H54 (cell line): ENCODE measurements at regions not wholly inside any gene's neighbourhood (a gene's known extent, or its start where the extent isn't known, plus 50 kb on each side); places are given as distances from the start of the nearest gene placed in this dataset.
A peak's percentile ranks its signal among the peaks of the same experiment; 100 is the strongest.
"Not testable (repeated sequence)": the region's sequence is repeated elsewhere in the genome, so short reads cannot be mapped to it uniquely, and the experiment has no call there.

Source experiments
- DNase-seq: peaks from one replicate; pipeline ENCODE4 v3.0.0; 2011; ENCODE audit warnings: low spot score, mixed read lengths; ENCODE audit not compliant: insufficient read length
- FAIRE-seq: peaks from 3 replicates; lab custom pipeline; 2011; peaks lifted over from hg19 to GRCh38; lab: Jason Lieb, UNC
- POLR2A ChIP-seq: IDR thresholded peaks from 2 replicates; pipeline ENCODE4 v1.6.1; 2011; ENCODE audit warnings: low read depth, mild to moderate bottlenecking, low read length

GRCh38 chr1:55522982-55523381 is 307.8 kb upstream of the USP24 start:
- DNase-seq: no peak
- TF ChIP-seq POLR2A: no peak
- no peak for FAIRE-seq

DNA sequence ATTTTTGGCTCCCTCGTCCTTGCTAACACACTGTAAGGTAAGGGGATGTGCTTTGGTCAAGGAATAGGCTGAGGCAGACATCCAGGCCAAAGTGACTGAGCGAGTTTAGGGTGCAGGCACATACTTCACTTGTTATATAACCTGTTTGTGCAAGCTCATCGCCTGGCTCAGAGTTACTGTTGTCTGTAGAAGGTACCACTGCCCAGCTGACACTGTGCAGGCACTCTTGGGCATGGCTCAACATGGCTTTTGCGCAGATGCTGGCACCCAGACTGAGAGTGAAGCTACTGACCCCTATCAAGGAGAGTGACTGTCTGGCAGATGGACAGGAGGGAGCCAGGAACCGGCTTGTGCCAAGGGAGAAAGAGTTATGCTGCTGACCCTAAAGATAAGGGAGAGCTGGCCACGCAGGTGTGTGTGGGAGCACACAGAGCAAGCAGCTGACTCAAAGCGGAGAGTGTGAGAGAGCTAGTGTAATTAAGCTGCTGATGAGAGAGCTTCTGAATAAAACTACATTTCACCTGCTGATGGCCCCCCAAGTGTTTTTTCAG is 307.3 kb upstream of the USP24 start:
- no peak for FAIRE-seq
- no peak for DNase-seq
- no peak for TF ChIP-seq POLR2A

GRCh38 chr1:55520861-55521260 is 305.7 kb upstream of the USP24 start:
- DNase-seq: no peak
- no peak for TF ChIP-seq POLR2A
- no peak for FAIRE-seq

GRCh38 chr1:55519937-55520683 is 304.9 kb upstream of the USP24 start:
- no peak for FAIRE-seq
- DNase-seq: no peak
- TF ChIP-seq POLR2A: no peak

GRCh38 chr1:55519276-55519675 is 304.1 kb upstream of the USP24 start:
- DNase-seq: no peak
- TF ChIP-seq POLR2A: no peak

GRCh38 chr1:55517036-55517435 is 301.9 kb upstream of the USP24 start:
- no peak for DNase-seq
- no peak for TF ChIP-seq POLR2A

More at GRCh38 chr1:55519276-55519675, 304.1 kb upstream of the USP24 start:
- FAIRE-seq: no peak

DNA sequence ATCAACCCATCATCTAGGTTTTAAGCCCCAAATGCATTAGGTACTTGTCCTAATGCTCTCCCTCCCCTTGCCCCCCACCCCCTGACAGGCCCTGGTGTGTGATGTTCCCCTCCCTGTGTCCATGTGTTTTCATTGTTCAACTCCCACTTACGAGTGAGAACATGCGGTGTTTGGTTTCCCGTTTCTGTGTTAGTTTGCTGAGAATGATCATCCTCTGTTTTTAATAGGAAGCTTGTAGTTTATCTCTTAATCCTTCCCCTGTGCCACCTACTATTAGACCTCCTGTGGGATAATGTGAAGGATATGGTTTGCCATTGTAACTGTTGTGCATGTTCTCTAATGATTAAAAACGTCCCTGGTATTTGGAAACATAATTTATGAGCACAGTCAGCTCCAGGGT is 299.4 kb upstream of the USP24 start:
- not testable (repeated sequence) for FAIRE-seq, DNase-seq

More at GRCh38 chr1:55517036-55517435, 301.9 kb upstream of the USP24 start:
- FAIRE-seq: no peak

DNA sequence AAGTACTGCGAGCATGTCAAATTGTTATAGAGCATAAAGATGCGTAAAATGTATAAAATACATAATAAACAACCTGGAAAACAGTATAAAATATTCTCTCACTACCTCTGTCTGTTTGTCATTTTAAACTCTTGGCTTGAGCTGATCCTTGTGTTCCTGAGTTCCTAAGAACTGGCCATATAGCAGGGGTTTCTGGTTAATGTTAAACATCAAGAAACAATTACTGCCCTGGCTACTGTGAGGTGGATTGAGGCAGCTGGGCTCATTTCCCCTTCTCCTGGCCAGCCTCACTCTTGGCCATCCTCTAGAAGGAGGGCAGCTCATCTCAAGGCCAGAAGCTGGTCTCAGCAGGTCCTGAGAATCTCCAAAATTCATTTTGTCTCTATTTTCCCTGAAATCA is 297.3 kb upstream of the USP24 start:
- DNase-seq: no peak
- no peak for TF ChIP-seq POLR2A
- FAIRE-seq: no peak

DNA sequence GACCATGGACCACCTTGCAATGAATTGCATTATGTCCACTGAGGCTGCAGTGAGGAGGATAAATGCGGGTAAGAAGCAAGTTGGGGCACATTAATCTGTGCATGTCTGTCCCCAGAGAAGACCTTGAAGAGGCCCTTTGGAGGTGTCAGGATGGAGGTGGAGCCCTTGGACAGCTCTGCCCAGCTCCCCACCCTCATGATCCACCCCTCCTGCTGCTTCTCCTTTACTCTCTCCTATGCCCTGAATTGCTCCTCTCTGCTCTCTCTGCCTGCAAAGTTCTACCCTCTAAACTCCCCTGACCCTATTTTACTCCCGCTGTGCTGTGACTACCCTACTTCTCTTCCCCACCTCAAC is 292.4 kb upstream of the USP24 start:
- FAIRE-seq: no peak
- TF ChIP-seq POLR2A: no peak
- no peak for DNase-seq

- no peak for FAIRE-seq
- no peak for DNase-seq
Observed at GRCh38 chr1:55506740-55507577, 291.8 kb upstream of the USP24 start.

DNA sequence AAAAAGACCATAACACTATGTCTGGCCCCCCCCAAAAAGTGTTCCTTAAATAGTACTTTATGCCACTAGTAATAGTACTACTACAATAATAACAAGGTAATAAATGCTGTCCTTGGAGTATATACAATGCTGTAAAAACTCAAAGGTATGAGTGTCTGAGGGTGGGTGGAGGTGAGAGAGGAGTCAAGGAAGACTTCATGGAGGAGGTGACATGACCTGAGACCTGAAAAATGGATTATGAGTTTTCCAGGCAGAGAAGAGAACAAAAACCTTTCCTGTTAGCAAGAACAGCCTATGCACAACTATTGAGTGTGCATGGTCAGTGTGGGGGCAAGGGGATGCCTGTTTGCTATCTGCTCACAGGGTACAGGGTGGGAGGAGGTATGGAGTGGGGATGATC is 290.2 kb upstream of the USP24 start:
- FAIRE-seq (no peak), DNase-seq (no peak)
- no peak for TF ChIP-seq POLR2A

More at GRCh38 chr1:55506740-55507577, 291.8 kb upstream of the USP24 start:
- TF ChIP-seq POLR2A: no peak

DNA sequence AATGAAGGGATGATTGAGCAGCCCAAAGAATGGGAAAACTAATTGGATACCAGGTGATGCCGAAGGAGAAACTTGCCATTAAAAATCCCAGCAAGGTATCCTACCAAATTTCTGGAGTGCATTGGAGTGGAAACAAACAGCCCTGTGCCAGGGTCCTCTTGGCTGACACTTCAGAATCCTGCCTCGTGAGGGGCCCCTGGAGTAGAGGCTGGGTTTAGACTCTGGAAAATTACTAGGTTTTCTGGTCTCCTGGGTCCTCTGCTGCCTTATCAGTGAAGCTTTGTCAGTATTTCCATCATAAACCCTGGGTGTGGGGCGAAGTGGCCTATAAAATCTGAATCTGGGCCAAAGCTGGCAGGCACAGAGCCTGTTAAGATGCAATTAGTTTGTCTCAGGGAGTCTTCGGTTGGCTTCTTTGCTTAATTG is 289.2 kb upstream of the USP24 start:
- DNase-seq (no peak), FAIRE-seq (no peak)
- no peak for TF ChIP-seq POLR2A

- no peak for DNase-seq
- no peak for FAIRE-seq
- TF ChIP-seq POLR2A: no peak
Observed at GRCh38 chr1:55503663-55504305, 288.6 kb upstream of the USP24 start.

- no peak for TF ChIP-seq POLR2A
- FAIRE-seq (peak; percentile 69), DNase-seq (no peak)
Observed at GRCh38 chr1:55500601-55501000, 285.4 kb upstream of the USP24 start.

GRCh38 chr1:55490547-55490946 is 275.4 kb upstream of the USP24 start:
- TF ChIP-seq POLR2A: no peak
- no peak for FAIRE-seq

More at GRCh38 chr1:55490547-55490946, 275.4 kb upstream of the USP24 start:
- DNase-seq: no peak
